ENCODE measurements at regions not wholly inside any gene's neighbourhood (a gene's known extent, or its start where the extent isn't known, plus 50 kb on each side); places are given as distances from the start of the nearest gene placed in this dataset.

- no peak for TF ChIP-seq CTCF (IDR thresholded peaks at IDR 0.05; ENCODE audit: borderline replicate concordance, extremely low read depth, low read length, poor library complexity, severe bottlenecking)
- TF ChIP-seq EZH2 (IDR thresholded peaks at IDR 0.05; ENCODE audit: borderline replicate concordance, low read depth, low read length, severe bottlenecking) = no peak
Measured at GRCh38 chr2:216956820-216957493, 97.1 kb upstream of the TNP1 start.
